ENCODE measurements at regions not wholly inside any gene's neighbourhood (a gene's known extent, or its start where the extent isn't known, plus 50 kb on each side); places are given as distances from the start of the nearest gene placed in this dataset.

- Histone ChIP-seq H3K79me2 (ENCODE audit: control insufficient read depth, insufficient read depth, low read length) (no peaks in the 10 kb centered on the region), H3K9me3 (replicated peaks; ENCODE audit: control insufficient read depth, insufficient read depth, low read length) (peaks cover 3% of the 10 kb centered on the region), H3K27ac (ENCODE audit: insufficient read depth, low read depth, low read length) (no peak overlapping the region), H3K4me1 (ENCODE audit: control insufficient read depth, extremely low read depth, insufficient read depth, low read length) (no peaks in the 10 kb centered on the region), H4K20me1 (replicated peaks; ENCODE audit: control insufficient read depth, extremely low read depth, insufficient read depth, low read length) (no peaks in the 10 kb centered on the region), H3K4me3 (replicated peaks in 1 of 3; ENCODE audit: insufficient read depth in 1 of 3, low read depth in 1 of 3, low read length in 3 of 3) (no peak overlapping the region), H3K9ac (replicated peaks; ENCODE audit: extremely low read depth, insufficient read depth, low read length) (no peak overlapping the region), H3K4me2 (ENCODE audit: insufficient read depth, low read length) (no peak overlapping the region), H3K27me3 (ENCODE audit: control insufficient read depth in 2 of 2, insufficient read depth in 2 of 2, low read length in 2 of 2) (no peaks in the 10 kb centered on the region), H3K36me3 (ENCODE audit: control insufficient read depth in 2 of 2, extremely low read depth in 1 of 2, insufficient read depth in 2 of 2, low read length in 2 of 2) (no peaks in the 10 kb centered on the region), H2AFZ (ENCODE audit: low read depth, low read length) (no peak overlapping the region), H3K9me1 (replicated peaks; ENCODE audit: control insufficient read depth, extremely low read depth, insufficient read depth, low read length) (no peaks in the 10 kb centered on the region)
- POLR2A ChIA-PET: no interaction called here
- CTCF ChIA-PET: no interaction called here
- TF ChIP-seq POLR2AphosphoS5 (IDR thresholded peaks at IDR 0.05; ENCODE audit: insufficient read depth, low read depth, low read length) (no peak), JUN (IDR thresholded peaks at IDR 0.05; ENCODE audit: borderline replicate concordance, insufficient read depth, insufficient read length, low read depth) (no peak), POLR2A (IDR thresholded peaks at IDR 0.05; ENCODE audit: low read depth, low read length) (no peak), MYC (IDR thresholded peaks at IDR 0.05; ENCODE audit: low read depth, low read length) (no peak), MAX (IDR thresholded peaks at IDR 0.05; ENCODE audit: insufficient read depth, insufficient read length) (no peak), EZH2 (IDR thresholded peaks at IDR 0.05; ENCODE audit: borderline replicate concordance, low read depth, low read length, severe bottlenecking) (no peak), FOS (IDR thresholded peaks at IDR 0.05; ENCODE audit: borderline replicate concordance, insufficient read depth, low read length) (no peak), GATA2 (IDR thresholded peaks at IDR 0.05; ENCODE audit: insufficient read depth, insufficient read length, low read depth, low read length) (no peak)
- TF ChIP-seq, protein P1, sequence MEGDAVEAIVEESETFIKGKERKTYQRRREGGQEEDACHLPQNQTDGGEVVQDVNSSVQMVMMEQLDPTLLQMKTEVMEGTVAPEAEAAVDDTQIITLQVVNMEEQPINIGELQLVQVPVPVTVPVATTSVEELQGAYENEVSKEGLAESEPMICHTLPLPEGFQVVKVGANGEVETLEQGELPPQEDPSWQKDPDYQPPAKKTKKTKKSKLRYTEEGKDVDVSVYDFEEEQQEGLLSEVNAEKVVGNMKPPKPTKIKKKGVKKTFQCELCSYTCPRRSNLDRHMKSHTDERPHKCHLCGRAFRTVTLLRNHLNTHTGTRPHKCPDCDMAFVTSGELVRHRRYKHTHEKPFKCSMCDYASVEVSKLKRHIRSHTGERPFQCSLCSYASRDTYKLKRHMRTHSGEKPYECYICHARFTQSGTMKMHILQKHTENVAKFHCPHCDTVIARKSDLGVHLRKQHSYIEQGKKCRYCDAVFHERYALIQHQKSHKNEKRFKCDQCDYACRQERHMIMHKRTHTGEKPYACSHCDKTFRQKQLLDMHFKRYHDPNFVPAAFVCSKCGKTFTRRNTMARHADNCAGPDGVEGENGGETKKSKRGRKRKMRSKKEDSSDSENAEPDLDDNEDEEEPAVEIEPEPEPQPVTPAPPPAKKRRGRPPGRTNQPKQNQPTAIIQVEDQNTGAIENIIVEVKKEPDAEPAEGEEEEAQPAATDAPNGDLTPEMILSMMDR (IDR thresholded peaks at IDR 0.05; ENCODE audit: extremely low read depth in 1 of 2, insufficient read depth in 1 of 2, low read depth in 1 of 2, low read length in 2 of 2): no peak
- DNase-seq (ENCODE audit: low read depth, low spot score): no peak
- dilution Hi-C loops (cut with MboI; ENCODE audit: extremely low pct_ligation_motif_present, low sequenced_read_pairs): no loop called here
- intact Hi-C loops (cut with micrococcal nuclease): no loop called here
- BruUV-seq (replicated peaks): no TSS peak
- no peak for FAIRE-seq
Observed at GRCh38 chr9:29958469-29958868, 2385.2 kb upstream of the C9orf72 start.
